ENCODE measurements at regions not wholly inside any gene's neighbourhood (a gene's known extent, or its start where the extent isn't known, plus 50 kb on each side); places are given as distances from the start of the nearest gene placed in this dataset.
A peak's percentile ranks its signal among the peaks of the same experiment; 100 is the strongest.

- Histone ChIP-seq H3K79me2 (ENCODE audit: insufficient read depth, low read depth, low read length) (no peaks in the 10 kb centered on the region), H4K20me1 (ENCODE audit: insufficient read depth, low read length) (no peaks in the 10 kb centered on the region), H3K4me1 (ENCODE audit: insufficient read depth, low read length, poor library complexity, severe bottlenecking) (no peaks in the 10 kb centered on the region), H3K4me2 (ENCODE audit: low read length) (no peak overlapping the region), H3K36me3 (ENCODE audit: insufficient read depth, low read length) (no peaks in the 10 kb centered on the region), H3K27ac (ENCODE audit: low read depth, low read length, poor library complexity, severe bottlenecking) (no peak overlapping the region), H3K9me3 (ENCODE audit: low read length) (no peaks in the 10 kb centered on the region), H2AFZ (ENCODE audit: low read length) (no peak overlapping the region), H3K9me2 (ENCODE audit: insufficient read depth, low read length) (no peaks in the 10 kb centered on the region), H3K4me3 (ENCODE audit: low read depth, low read length, poor library complexity, severe bottlenecking) (no peak overlapping the region)
- CTCF ChIA-PET (ENCODE audit: unreplicated experiment): no interaction called here
- POLR2A ChIA-PET: interaction anchor here (0.6 kb wide), 1 partner anchor 45 kb away, joined by 3 read pairs; no protein-coding TSS in a partner anchor
- TF ChIP-seq CTCF (conservative IDR thresholded peaks at IDR 0.05; ENCODE audit: low read length) (no peak), EZH2phosphoT487 (IDR thresholded peaks at IDR 0.05; ENCODE audit: borderline replicate concordance, low read depth, low read length) (no peak)
- no TSS peak for BruUV-seq (replicated peaks)
- intact Hi-C loops (cut with micrococcal nuclease; ENCODE audit: unreplicated experiment): no loop called here
- no peak for DNase-seq (ENCODE audit: low spot score)
Observed at GRCh38 chr1:190608282-190608681, 130.6 kb upstream of the BRINP3 start.

- no peaks in the 10 kb centered on the region for H3K9me3 ChIP-seq (ENCODE audit: low read length)
- no peaks in the 10 kb centered on the region for H4K20me1 ChIP-seq (ENCODE audit: insufficient read depth, low read length)
- H3K79me2 ChIP-seq (ENCODE audit: insufficient read depth, low read depth, low read length): no peaks in the 10 kb centered on the region
- POLR2A ChIA-PET: interaction anchor here (0.7 kb wide), 1 partner anchor 883 kb away, joined by 3 read pairs; no protein-coding TSS in a partner anchor
- peak; percentile 54 for TF ChIP-seq CTCF (conservative IDR thresholded peaks at IDR 0.05; ENCODE audit: low read length)
- TF ChIP-seq EZH2phosphoT487 (IDR thresholded peaks at IDR 0.05; ENCODE audit: borderline replicate concordance, low read depth, low read length): no peak
- peak; percentile 1 for DNase-seq (ENCODE audit: low spot score)
- no peak overlapping the region for H3K4me3 ChIP-seq (ENCODE audit: low read depth, low read length, poor library complexity, severe bottlenecking)
- no peak overlapping the region for H2AFZ ChIP-seq (ENCODE audit: low read length)
- no peaks in the 10 kb centered on the region for H3K4me1 ChIP-seq (ENCODE audit: insufficient read depth, low read length, poor library complexity, severe bottlenecking)
- intact Hi-C loops (cut with micrococcal nuclease; ENCODE audit: unreplicated experiment): no loop called here
- no peaks in the 10 kb centered on the region for H3K9me2 ChIP-seq (ENCODE audit: insufficient read depth, low read length)
- H3K4me2 ChIP-seq (ENCODE audit: low read length): no peak overlapping the region
- no TSS peak for BruUV-seq (replicated peaks)
- CTCF ChIA-PET (ENCODE audit: unreplicated experiment): no interaction called here
- H3K27ac ChIP-seq (ENCODE audit: low read depth, low read length, poor library complexity, severe bottlenecking): no peak overlapping the region
- H3K36me3 ChIP-seq (ENCODE audit: insufficient read depth, low read length): no peaks in the 10 kb centered on the region
Observed at GRCh38 chr1:190615818-190616217, 138.2 kb upstream of the BRINP3 start.

GRCh38 chr1:190616235-190616634, 138.6 kb upstream of the BRINP3 start:
- POLR2A ChIA-PET: interaction anchor here (0.7 kb wide), 1 partner anchor 883 kb away, joined by 3 read pairs; no protein-coding TSS in a partner anchor
- DNase-seq (ENCODE audit: low spot score): no peak
- no peak for TF ChIP-seq EZH2phosphoT487 (IDR thresholded peaks at IDR 0.05; ENCODE audit: borderline replicate concordance, low read depth, low read length)
- TF ChIP-seq CTCF (conservative IDR thresholded peaks at IDR 0.05; ENCODE audit: low read length): no peak
- CTCF ChIA-PET (ENCODE audit: unreplicated experiment): no interaction called here
- no peaks in the 10 kb centered on the region for H3K4me1 ChIP-seq (ENCODE audit: insufficient read depth, low read length, poor library complexity, severe bottlenecking)
- H3K27ac ChIP-seq (ENCODE audit: low read depth, low read length, poor library complexity, severe bottlenecking): no peak overlapping the region
- no peaks in the 10 kb centered on the region for H4K20me1 ChIP-seq (ENCODE audit: insufficient read depth, low read length)
- no TSS peak for BruUV-seq (replicated peaks)
- intact Hi-C loops (cut with micrococcal nuclease; ENCODE audit: unreplicated experiment): no loop called here
- no peaks in the 10 kb centered on the region for H3K36me3 ChIP-seq (ENCODE audit: insufficient read depth, low read length)
- no peak overlapping the region for H2AFZ ChIP-seq (ENCODE audit: low read length)
- H3K4me3 ChIP-seq (ENCODE audit: low read depth, low read length, poor library complexity, severe bottlenecking): no peak overlapping the region
- no peaks in the 10 kb centered on the region for H3K9me2 ChIP-seq (ENCODE audit: insufficient read depth, low read length)
- no peaks in the 10 kb centered on the region for H3K9me3 ChIP-seq (ENCODE audit: low read length)
- no peak overlapping the region for H3K4me2 ChIP-seq (ENCODE audit: low read length)
- no peaks in the 10 kb centered on the region for H3K79me2 ChIP-seq (ENCODE audit: insufficient read depth, low read depth, low read length)

Data from OCI-LY7 (cell line).